Retinal pigment epithelial cell (primary cell): ENCODE measurements at regions not wholly inside any gene's neighbourhood (a gene's known extent, or its start where the extent isn't known, plus 50 kb on each side); places are given as distances from the start of the nearest gene placed in this dataset.

Experiments used
- DNase-seq: peaks from one replicate; pipeline ENCODE4 v3.0.0-alpha.2; 2010; ENCODE audit warnings: low read depth
- H3K4me3 ChIP-seq: 2 replicates; pipeline ENCODE4 v1.5.1; 2011; ENCODE audit warnings: mild to moderate bottlenecking, low read length, control low read depth, moderate library complexity
- TF ChIP-seq, protein P1 (sequence below): conservative IDR thresholded peaks from 2 replicates; pipeline ENCODE4 v1.5.1; 2011; ENCODE audit warnings: low read depth, low read length, control low read depth, inconsistent platforms

DNA sequence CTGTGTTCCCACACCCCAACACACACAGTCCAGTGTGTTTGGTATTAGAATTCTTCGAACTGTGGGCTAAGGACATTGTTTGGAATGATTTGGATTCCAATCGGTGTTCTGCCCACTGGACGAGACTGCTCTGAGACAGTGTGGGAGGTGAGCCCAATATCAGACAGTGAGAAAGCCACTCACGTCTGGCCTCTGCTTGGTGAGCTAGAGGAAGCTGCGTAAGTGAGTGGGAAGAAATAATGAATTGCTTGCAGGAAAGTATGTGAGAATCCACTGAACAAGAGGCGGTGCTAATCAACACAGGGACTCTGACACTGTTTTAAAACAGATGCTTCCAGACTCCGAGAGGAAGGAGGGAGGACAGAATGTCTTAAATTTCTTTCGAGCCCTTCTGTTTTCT, 675.0 kb upstream of the ANKRD30A start:
- TF ChIP-seq, protein P1, sequence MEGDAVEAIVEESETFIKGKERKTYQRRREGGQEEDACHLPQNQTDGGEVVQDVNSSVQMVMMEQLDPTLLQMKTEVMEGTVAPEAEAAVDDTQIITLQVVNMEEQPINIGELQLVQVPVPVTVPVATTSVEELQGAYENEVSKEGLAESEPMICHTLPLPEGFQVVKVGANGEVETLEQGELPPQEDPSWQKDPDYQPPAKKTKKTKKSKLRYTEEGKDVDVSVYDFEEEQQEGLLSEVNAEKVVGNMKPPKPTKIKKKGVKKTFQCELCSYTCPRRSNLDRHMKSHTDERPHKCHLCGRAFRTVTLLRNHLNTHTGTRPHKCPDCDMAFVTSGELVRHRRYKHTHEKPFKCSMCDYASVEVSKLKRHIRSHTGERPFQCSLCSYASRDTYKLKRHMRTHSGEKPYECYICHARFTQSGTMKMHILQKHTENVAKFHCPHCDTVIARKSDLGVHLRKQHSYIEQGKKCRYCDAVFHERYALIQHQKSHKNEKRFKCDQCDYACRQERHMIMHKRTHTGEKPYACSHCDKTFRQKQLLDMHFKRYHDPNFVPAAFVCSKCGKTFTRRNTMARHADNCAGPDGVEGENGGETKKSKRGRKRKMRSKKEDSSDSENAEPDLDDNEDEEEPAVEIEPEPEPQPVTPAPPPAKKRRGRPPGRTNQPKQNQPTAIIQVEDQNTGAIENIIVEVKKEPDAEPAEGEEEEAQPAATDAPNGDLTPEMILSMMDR, result no peak
- no peak overlapping the region for H3K4me3 ChIP-seq
- DNase-seq, result no peak

DNA sequence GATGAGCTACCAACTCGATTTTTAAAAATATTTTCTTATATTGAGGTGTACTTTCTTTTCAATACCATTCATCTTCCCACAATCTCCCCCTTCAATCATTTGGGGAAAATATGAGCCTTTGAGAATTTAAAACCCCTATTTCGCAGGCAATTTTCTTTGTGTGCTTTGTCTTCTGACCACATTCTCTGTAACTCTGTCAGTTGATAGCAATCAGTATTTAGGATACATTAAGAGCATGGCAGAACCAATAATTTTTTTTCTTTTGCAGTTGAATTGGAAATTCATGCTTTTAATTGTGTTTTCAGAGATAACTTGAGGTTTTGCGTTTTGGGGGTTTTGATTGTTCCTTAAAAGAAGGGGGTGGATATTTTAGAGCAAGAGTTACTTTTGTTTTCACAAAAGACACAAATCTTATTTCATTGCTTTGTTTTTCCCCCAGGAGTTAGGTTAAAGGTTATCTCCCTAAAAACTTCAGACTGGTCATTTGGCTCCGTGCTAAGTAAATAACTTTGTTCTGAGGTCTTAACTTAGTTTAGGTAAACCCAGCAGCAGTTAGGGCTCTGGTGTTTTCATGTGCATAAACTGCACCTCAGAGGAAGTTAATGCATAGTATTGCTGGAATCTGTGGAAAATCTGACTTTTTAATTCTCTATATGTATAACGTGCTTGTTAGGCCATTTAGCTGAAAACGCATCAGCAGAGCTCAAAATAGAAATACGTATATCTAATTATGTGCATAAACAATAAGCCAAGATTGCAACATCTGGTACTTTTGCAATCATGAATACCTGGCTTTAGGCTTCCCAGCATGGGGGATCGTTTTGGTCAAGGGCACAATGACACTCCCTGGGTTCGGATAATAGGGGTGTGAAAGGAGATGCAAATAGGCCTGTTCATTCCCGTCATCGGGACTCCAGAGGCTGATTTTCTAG, 676.4 kb upstream of the ANKRD30A start:
- no peak for DNase-seq
- TF ChIP-seq, protein P1, result no peak

DNA sequence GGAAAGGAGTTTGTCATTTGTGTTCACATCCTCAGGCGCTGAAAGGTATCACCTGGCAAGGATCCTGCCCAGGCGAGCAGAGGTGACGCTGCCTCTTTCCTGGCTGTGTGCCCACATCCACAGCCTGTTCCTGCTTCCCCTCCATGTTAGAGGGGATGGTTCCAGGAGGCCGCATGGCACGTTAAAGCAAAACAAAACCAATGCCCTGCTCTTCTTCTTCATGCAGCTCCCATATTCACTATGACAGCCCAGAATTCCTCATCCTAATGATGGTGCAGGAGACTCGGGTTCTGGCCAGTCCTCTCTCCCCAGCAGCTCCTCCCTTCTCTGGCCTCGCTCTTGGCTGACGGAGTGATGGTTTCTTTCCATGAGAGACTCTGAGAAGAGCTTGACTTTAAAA, 678.5 kb upstream of the ANKRD30A start:
- DNase-seq, result no peak
- no peak overlapping the region for H3K4me3 ChIP-seq
- TF ChIP-seq, protein P1, result no peak

More for the DNA sequence above, 676.4 kb upstream of the ANKRD30A start:
- H3K4me3 ChIP-seq, result no peak overlapping the region

DNA sequence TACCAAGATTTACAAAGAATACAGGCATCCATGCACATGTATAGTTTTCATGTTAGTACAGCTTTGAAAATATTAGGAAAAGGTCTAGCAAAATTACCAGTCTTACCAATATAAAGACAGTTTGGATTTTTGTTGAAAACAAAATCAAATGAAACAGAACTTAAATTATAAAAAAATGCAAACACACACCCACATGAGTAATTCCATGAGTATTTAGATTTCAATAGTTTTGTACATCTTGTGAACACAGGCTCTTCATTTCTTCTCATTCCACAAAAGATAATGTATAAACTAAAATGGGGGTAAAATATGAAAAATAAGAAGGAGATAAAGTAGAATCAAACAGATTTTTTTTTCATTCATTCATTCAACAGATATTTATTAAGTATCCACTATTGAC, 682.2 kb upstream of the ANKRD30A start:
- no peak for DNase-seq
- no peak overlapping the region for H3K4me3 ChIP-seq
- TF ChIP-seq, protein P1, result no peak

DNA sequence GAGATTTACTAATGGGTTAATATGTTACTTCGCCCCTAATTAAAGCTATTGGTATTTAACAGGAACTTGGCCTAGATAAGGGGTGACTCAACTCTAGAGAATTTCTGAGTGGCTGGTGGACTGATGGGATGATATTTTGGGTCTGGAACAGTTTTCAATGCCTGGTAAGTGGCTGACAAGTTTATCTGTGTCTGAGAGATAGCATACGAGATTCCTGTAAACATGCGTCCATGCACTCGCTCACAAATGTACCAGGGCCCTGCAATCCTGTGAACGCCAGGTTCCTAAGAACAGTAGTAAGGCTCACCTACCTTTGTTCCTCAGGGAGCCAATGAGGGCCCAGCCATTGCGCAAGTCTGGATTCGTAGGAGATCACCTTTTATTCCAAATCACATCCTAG, 683.8 kb upstream of the ANKRD30A start:
- peak; percentile 48 for DNase-seq
- TF ChIP-seq, protein P1, result no peak
- no peak overlapping the region for H3K4me3 ChIP-seq

DNA sequence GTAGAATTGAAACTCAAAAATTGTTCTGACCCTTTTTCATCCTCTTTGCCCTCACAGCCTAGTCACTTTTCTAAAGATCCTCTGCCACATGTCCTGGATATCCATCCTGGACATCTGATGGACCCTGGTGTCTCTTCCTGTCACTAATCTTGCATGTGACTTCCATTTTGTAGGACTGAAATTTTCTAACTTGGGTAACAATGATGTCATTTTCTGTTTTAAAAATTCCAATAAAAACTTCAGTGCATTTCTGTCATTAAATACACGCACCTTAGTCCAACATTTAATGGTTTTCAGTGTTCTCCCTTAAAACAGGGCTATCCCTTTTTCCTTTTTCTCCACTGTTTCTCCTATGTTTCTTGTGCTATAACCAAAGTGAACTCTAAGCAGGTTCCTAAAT, 684.9 kb upstream of the ANKRD30A start:
- TF ChIP-seq, protein P1, result no peak
- no peak overlapping the region for H3K4me3 ChIP-seq

DNA sequence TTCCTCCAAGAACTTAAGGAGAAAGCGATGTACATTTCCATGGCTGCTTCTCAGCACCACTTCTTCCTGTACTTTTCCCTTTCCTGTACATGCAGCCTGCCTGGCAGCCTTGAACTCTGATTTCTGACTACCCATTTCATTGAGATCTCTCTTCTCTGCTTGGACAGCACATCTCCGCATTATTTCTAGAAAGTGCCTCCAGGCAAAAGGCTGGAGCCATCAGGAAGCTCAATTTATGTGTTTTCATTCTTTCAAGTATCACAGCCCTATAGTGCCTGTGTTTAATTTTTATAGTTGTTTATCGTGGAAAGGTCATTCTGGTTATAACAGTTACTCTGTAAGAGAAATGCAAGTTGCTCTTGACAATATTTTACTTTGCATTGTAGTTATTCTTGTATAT, 688.0 kb upstream of the ANKRD30A start:
- no peak for DNase-seq
- H3K4me3 ChIP-seq, result no peak overlapping the region
- TF ChIP-seq, protein P1, result no peak

More for the DNA sequence above, 684.9 kb upstream of the ANKRD30A start:
- DNase-seq, result no peak
